Upper lobe of left lung (tissue), 4 donors: ENCODE measurements at regions not wholly inside any gene's neighbourhood (a gene's known extent, or its start where the extent isn't known, plus 50 kb on each side); places are given as distances from the start of the nearest gene placed in this dataset.

Experiments used
- CTCF ChIP-seq, 6 experiments: fragments of 450-650 bp in 4 of 6; fragments of 200-600 bp in 2 of 6; sonication (generic) in 2 of 6; IDR thresholded peaks; one replicate each; pipeline ENCODE4 v1.5.1; 2016 to 2019; ENCODE audit warnings: antibody characterized with exemption in 6 of 6
- EP300 ChIP-seq, 4 donors: sonication (generic); formaldehyde crosslinking; IDR thresholded peaks; one replicate each; pipeline ENCODE4 v1.5.1; 2017; ENCODE audit warnings: antibody characterized with exemption in 4 of 4, control low read depth in 2 of 4
- POLR2A ChIP-seq, 4 donors: fragments of 450-650 bp; IDR thresholded peaks; one replicate each; pipeline ENCODE4 v1.5.1; 2016 to 2017; ENCODE audit warnings: antibody characterized with exemption in 4 of 4, mild to moderate bottlenecking in 2 of 4
- POLR2AphosphoS5 ChIP-seq, 2 donors: sonication (generic); formaldehyde crosslinking; IDR thresholded peaks; one replicate each; pipeline ENCODE4 v1.5.1; 2017; ENCODE audit warnings: antibody characterized with exemption in 2 of 2

GRCh38 chr5:135228222-135228621, 170.8 kb downstream of the MACROH2A1 start:
- no peak for TF ChIP-seq CTCF (IDR thresholded peaks at IDR 0.05)
- TF ChIP-seq EP300 (IDR thresholded peaks at IDR 0.05), result no peak
- TF ChIP-seq POLR2A (IDR thresholded peaks at IDR 0.05), result no peak
- TF ChIP-seq POLR2AphosphoS5 (IDR thresholded peaks at IDR 0.05), result no peak
